Lung (tissue), 11 donors: ENCODE measurements at regions not wholly inside any gene's neighbourhood (a gene's known extent, or its start where the extent isn't known, plus 50 kb on each side); places are given as distances from the start of the nearest gene placed in this dataset.
A peak's percentile ranks its signal among the peaks of the same experiment; 100 is the strongest.

Experiments
- ATAC-seq: fragments of 200-7000 bp; cut with Tn5 transposase; one replicate; pipeline ENCODE4 v1.9.1; 2020; ENCODE audit warnings: moderate number of reproducible peaks; ENCODE audit not compliant: insufficient read depth, low FRiP score
- DNase-seq, 3 donors: peaks; one replicate each; pipeline ENCODE4 v3.0.0-alpha.2; 2013 to 2017
- H3K27ac ChIP-seq, 2 donors: one replicate each; pipeline ENCODE4 v1.5.1; 2013; ENCODE audit warnings: mild to moderate bottlenecking in 2 of 2, moderate library complexity in 2 of 2, control low read depth in 1 of 2, inconsistent platforms in 1 of 2, low read depth in 1 of 2, low read length in 1 of 2
- H3K27me3 ChIP-seq, 3 donors: one replicate each; pipeline ENCODE4 v1.5.1; 2013; ENCODE audit warnings: low read length in 2 of 3; ENCODE audit not compliant: control insufficient read depth in 3 of 3, insufficient read depth in 3 of 3
- H3K36me3 ChIP-seq, 4 donors: one replicate each; pipeline ENCODE4 v1.5.1; 2013; ENCODE audit warnings: low read length in 4 of 4, mild to moderate bottlenecking in 1 of 4, moderate library complexity in 1 of 4; ENCODE audit not compliant: control insufficient read depth in 4 of 4, insufficient read depth in 4 of 4
- H3K4me1 ChIP-seq, 5 donors: one replicate each; pipeline ENCODE4 v1.5.1; 2013; ENCODE audit warnings: low read length in 5 of 5, mild to moderate bottlenecking in 2 of 5, moderate library complexity in 1 of 5; ENCODE audit not compliant: control insufficient read depth in 5 of 5, insufficient read depth in 5 of 5
- H3K4me3 ChIP-seq: one replicate; pipeline ENCODE4 v1.5.1; 2013; ENCODE audit warnings: mild to moderate bottlenecking, control low read depth, moderate library complexity
- H3K9ac ChIP-seq, 2 donors: one replicate each; pipeline ENCODE4 v1.5.1; 2013; ENCODE audit warnings: low read length in 2 of 2, control low read depth in 1 of 2; ENCODE audit not compliant: insufficient read depth in 1 of 2
- H3K9me3 ChIP-seq, 4 donors: one replicate each; pipeline ENCODE4 v1.5.1; 2013; ENCODE audit warnings: low read length in 3 of 4, mild to moderate bottlenecking in 1 of 4, moderate library complexity in 1 of 4; ENCODE audit not compliant: control insufficient read depth in 4 of 4, insufficient read depth in 3 of 4
- WGBS, 2 donors: extraction: QIAGEN DNeasy Blood & Tissue Kit; methylation state at CpG; one replicate each; pipeline ENCODE4 v1.1.7; 2013; 5-methylcytosine and 5-hydroxymethylcytosine counted together
- TF ChIP-seq, protein P1 (sequence below): IDR thresholded peaks from 2 replicates; pipeline ENCODE4 v1.5.1; 2012; ENCODE audit warnings: mild to moderate bottlenecking; ENCODE audit errors: control extremely low read depth, extremely low read depth
- donor health status: control.
- donor health status: control.
- donor health status: Bipolar disorder and iron deficiency.
- donor health status: healthy.
- donor health status: DM: yes; HTN: yes; CAD: no.

DNA sequence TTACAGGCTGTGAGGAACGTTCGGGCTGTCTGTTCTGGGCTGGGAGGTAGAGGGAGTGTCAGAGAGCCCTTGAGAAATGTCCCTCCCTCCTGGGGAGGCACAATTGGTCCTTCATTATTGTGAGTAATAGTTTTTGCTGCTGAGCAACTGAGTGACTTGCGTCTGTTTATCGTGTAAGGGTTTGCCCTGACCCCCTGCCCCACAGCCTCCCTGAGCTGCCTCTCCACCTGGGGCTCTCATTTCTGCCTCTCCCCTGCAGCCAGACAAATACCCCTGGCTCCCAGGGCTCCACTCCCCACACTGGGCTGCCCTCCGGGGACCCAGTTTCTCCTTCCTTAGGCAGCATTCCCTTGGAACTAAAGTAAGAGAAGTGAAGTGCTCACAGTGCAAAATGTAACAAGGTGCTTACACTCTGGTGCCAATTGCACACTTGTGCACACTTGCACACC, 174.9 kb upstream of the MVB12B start:
- peaks cover 0 to 8% (median 0%) of the 10 kb centered on the region in 4 donors for H3K9me3 ChIP-seq
- H3K27me3 ChIP-seq, result no peaks in the 10 kb centered on the region
- ATAC-seq, result peak; percentile 31
- peaks cover 0 to 15% (median 4%) of the 10 kb centered on the region in 5 donors for H3K4me1 ChIP-seq
- 31 to 54% methylated on average over 5 of the region's 5 CpGs for WGBS, 2 donors
- TF ChIP-seq, protein P1, sequence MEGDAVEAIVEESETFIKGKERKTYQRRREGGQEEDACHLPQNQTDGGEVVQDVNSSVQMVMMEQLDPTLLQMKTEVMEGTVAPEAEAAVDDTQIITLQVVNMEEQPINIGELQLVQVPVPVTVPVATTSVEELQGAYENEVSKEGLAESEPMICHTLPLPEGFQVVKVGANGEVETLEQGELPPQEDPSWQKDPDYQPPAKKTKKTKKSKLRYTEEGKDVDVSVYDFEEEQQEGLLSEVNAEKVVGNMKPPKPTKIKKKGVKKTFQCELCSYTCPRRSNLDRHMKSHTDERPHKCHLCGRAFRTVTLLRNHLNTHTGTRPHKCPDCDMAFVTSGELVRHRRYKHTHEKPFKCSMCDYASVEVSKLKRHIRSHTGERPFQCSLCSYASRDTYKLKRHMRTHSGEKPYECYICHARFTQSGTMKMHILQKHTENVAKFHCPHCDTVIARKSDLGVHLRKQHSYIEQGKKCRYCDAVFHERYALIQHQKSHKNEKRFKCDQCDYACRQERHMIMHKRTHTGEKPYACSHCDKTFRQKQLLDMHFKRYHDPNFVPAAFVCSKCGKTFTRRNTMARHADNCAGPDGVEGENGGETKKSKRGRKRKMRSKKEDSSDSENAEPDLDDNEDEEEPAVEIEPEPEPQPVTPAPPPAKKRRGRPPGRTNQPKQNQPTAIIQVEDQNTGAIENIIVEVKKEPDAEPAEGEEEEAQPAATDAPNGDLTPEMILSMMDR, result no peak
- H3K9ac ChIP-seq, result peak overlapping the region in 1 of 2 donors; percentile 13
- H3K36me3 ChIP-seq, result no peaks in the 10 kb centered on the region
- no peak overlapping the region for H3K4me3 ChIP-seq
- no peak overlapping the region for H3K27ac ChIP-seq
- DNase-seq, result peak in 2 of 3 donors; percentile 46 to 57

DNA sequence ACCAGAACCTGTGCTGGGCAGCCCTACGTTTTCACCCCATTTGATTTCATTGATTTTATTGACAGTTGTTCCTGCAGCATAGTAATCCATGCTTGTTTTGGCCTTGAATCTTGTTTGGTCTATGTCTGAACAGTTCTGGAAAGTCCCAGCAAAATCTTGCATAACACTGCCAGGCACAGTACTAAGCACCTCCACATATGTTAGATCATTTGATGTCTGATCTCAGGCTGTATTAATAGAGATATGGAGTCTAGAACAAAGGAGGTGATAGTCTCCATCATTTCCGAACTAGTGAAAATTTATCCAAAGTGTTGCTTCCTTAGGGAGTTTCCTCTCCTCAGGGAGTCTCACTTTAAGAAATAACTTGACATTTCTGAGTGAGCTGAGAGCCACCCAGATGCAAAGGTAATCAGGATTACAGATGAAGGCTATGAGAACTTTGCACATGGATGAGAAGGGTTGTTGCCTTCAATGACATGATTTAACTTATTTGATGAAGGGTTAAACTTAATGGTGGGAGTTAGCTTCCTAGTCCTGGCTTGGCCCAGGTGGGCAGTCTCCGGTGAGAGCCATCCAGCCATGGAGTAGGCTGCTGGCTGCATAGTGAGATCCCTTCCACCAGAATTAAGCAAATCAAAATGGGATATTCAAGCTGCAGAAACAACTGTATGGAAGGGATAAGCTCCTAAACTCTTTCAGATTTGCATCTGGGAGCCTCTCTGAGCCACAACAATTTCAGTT, 173.8 kb upstream of the MVB12B start:
- 69 to 85% methylated on average over 3 of the region's 3 CpGs for WGBS, 2 donors
- no peak overlapping the region for H3K9ac ChIP-seq
- no peaks in the 10 kb centered on the region for H3K36me3 ChIP-seq
- peaks cover 0 to 14% (median 4%) of the 10 kb centered on the region in 5 donors for H3K4me1 ChIP-seq
- no peak overlapping the region for H3K27ac ChIP-seq
- peaks cover 0 to 5% (median 0%) of the 10 kb centered on the region in 4 donors for H3K9me3 ChIP-seq
- TF ChIP-seq, protein P1, result no peak
- peaks cover 0 to 2% (median 0%) of the 10 kb centered on the region in 3 donors for H3K27me3 ChIP-seq
- no peak for ATAC-seq
- DNase-seq, result no peak
- H3K4me3 ChIP-seq, result no peak overlapping the region

GRCh38 chr9:126153382-126153781, 173.2 kb upstream of the MVB12B start:
- Histone ChIP-seq H3K27me3 (peaks cover 0 to 2% (median 0%) of the 10 kb centered on the region in 3 donors), H3K4me3 (no peak overlapping the region), H3K4me1 (peaks cover 0 to 12% (median 4%) of the 10 kb centered on the region in 5 donors), H3K9ac (no peak overlapping the region), H3K36me3 (no peaks in the 10 kb centered on the region), H3K27ac (no peak overlapping the region), H3K9me3 (peaks cover 0 to 5% (median 0%) of the 10 kb centered on the region in 4 donors)
- TF ChIP-seq, protein P1, result no peak
- DNase-seq (no peak), ATAC-seq (no peak)
- WGBS, 2 donors, result 72 to 73% methylated on average over 6 of the region's 6 CpGs
